8988T (cell line): ENCODE measurements at regions not wholly inside any gene's neighbourhood (a gene's known extent, or its start where the extent isn't known, plus 50 kb on each side); places are given as distances from the start of the nearest gene placed in this dataset.

Source experiments
- DNase-seq: peaks from one replicate; pipeline ENCODE4 v3.0.0; 2011

DNA sequence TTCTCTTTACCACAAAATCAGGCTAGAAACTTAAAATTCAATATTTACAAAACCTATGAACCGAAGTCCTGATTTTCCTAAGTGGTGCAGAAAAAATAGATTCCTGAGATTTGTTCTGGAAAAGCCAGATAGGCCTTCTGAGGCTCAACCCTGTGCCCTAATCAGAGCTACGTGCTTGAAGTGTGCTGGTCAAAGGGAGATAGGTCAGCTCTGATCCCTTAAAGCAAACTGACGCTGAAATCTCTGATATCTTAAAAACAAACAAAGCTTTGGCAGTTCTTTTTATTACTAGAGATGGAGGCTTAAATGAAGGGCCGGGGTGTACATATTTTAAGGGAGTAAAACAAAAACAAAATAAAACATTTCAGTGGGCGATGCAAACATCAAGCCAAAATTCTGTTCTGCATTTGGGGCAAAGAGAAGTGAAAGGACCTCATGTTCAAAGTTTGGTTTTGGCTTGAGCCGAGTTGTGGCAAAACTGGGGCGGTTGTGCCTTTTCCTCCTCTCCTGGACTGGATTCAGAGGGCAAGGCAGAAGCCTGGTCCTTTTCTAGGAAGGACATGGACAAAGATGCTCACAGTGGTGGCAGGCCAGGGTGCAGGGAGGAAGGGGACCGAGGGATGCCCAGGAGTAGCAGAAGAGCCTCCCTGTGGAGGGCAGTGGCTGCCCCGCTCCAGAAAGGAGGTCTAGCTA, 295.0 kb downstream of the CDCA7 start:
- DNase-seq, result no peak

DNA sequence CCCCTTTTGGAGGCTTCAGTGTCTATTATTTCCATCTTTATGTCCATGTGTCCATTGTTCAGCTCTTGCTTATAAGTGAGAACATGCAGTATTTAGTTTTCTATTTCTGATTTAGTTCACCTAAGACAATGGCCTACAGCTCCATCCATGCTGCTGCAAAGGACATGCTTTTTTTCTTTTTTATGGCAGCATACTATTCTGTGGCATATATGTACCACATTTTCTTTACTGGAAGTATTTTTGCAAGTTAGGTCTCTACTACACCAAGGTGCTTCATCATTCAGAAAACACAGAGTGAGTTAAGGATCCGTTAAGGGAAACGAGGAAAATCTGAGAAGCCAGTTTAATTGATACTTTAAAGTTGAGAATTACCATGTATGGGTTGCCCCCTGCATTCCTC, 297.2 kb downstream of the CDCA7 start:
- no peak for DNase-seq

DNA sequence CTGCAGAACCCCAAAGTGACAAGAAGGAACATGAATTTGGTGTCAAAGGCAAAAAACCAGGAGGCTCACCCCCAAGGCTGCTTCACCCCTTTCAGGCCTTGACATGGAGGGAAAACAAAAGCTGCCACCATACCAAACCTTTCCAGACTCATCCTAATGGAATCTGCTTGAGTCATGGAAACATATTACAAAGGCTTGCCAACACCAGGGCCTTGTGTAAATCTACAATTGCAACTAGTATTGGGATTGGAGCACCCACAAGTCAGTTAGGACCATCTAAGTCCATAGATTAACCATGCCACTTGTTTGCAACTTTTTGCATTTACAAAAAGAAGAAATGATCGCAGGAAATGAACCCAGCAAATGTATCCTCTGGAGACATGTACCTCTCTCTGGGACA, 297.6 kb downstream of the CDCA7 start:
- peak; percentile 23 for DNase-seq

DNA sequence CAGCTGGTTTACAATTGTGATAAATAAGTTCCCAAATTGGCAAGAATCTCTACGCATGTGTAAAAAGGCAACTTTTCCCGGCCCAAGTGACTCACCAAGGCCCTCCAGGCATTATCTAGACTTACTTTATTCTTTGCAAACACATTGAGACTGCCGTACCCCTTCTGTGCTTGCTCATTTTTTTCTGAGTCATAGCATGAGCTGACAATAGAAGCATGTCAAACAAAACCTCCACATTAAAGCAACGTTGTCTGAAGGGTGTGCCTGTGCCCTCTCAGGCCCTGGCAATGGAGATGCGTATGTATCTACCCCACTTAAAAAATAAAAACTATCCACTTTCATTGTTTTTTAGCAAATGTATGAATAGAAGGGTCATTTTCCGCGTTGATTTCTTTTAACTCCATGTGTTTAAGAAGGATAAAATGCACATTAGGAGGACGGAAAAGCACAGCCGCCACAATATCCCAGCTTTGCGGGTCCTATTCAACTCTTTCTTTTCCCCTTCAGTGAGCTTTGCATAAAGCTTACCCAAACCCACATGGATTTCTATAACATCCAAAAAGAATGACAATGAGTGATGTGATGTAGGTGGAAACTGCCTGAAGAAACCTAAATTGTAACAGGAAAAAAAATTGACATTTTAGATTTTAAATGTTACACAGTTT, 298.2 kb downstream of the CDCA7 start:
- peak; percentile 29 for DNase-seq

DNA sequence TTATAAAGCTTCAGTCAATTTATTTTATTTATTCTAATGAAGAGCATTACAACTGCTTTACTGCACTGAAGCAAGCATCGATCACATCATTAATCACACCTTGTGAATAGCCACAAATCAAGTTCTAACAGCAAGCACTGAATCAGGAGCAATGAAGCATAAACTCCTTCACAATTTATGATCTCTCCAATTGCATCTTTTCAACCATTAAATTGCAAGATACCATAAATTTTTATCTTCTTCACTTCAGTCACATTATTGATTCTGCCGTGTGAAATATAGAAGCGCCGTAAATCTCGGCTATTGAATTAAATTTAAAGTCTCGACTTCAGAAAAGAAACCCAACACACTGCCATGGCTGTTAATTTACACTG, 298.7 kb downstream of the CDCA7 start:
- no peak for DNase-seq

DNA sequence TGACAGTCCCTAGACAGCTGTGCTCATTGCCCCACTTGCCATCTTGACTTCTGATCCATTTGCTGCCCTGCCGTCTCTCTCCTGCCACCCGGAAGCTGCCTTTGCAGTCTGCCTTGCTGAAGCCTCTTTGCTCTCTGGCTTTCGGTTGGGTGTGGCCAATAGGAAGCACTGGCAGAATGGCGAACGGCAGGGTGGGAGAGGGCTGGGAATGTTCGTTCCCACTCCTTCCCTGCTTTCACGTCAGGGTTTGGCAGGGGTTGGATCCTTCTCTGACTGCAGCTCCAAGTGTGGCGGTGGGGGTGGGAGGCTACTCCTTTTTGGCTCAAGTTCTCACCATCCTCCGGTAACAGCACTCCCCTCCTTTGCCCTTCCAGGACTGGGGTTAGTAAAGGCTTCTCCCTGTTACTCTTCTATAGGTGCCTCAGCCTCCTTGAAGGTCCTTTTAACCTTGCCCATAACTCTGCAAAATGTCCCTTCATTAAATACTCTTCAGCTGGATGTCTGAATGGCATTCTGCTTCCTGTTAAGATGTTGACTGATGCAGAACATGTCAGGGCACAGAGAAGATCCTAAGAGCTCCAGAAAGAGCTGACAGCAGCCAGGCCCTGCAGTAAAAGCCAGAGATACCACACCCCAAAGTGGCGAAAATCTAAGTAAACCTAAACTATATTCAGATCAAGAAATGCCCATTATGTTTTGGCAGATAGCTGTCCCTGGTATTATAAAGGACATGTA, 299.7 kb downstream of the CDCA7 start:
- DNase-seq, result no peak

DNA sequence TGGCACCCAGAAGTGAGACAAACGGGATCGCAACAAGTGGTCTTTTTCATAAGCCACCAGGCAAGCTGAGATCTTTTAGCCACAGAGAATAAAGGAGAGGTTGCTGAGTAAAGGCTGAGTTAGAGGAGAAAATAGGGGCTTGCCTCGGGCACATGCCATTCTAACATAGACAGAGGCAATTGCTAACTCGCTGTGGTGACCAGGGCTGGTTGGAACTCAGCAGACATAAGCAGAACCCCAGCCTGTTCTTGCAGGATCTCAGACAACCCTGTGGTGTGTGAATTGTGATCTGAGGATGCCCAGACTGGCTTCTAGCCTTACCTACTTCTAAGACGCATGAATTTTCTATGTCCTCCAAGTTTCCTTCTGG, 300.2 kb downstream of the CDCA7 start:
- no peak for DNase-seq

DNA sequence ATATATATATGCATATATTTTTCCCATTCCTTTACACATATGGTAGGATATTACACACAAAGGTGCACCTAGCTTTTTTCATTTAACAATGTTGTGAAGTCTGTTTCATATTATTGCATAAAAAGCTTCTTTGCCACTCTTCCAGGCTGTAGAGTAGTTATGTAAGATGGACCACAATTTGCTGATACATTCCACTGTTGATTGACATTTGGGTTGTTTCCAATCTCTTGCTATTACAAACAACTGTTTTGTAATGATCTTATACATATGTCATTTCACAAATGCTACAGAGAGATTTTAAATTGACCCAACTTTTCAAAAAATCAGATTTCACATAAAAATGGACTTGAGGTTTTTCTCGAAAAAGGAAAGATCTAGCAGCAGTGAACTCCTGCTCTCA, 301.4 kb downstream of the CDCA7 start:
- DNase-seq, result no peak

DNA sequence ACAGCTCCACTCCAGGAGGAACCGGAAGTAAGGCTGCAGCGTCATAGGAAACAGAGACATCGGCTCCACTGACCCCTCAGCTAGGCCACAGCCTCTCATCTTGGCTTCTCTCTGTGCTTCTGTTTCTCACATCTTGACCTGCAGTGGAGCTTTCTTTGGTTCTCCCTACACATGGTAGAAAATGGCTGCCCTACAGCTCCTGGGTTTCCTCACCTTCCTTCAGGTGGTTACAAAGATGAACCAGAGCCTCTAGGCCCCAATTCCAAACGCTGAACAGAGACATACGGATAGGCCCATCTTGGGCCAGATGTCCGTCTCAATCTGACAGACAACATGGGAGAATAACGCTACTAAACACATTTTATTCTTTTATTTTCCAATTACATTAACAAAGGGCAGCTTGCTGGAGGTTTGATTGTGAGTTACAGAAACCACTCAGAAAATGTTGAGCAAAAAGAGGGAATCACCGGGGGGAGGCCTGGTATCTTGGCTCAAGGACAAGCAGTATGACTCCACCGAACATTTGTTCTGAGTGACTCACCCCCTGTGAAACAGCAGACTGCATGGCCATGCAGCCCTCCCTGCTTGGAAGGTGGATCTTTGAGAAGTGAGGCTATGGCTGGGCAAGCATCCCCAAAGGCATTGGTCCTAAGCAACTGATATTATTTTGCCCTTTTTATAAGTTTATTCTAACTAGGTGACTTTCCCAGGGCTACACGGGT, 303.5 kb downstream of the CDCA7 start:
- DNase-seq, result peak; percentile 49

DNA sequence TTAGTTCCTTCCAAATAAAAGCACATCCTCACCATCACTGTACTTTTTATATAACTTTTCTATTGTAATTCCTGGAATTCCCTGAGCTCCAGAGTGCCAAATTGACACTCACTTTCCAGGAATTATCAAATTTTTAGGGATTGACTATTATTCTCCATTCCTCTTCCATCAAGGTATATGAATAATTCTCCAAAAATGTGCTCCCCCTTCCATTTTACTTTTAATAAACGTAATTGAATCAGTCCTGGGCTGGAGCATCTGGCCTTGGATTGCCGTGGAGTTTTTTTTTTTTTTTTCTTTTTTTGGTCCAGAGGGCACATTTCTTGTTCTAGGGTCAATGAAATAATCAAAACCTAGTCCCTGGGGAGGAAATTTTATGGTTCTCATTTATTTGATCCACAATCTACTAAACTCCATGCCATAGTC, 304.3 kb downstream of the CDCA7 start:
- DNase-seq, result no peak

DNA sequence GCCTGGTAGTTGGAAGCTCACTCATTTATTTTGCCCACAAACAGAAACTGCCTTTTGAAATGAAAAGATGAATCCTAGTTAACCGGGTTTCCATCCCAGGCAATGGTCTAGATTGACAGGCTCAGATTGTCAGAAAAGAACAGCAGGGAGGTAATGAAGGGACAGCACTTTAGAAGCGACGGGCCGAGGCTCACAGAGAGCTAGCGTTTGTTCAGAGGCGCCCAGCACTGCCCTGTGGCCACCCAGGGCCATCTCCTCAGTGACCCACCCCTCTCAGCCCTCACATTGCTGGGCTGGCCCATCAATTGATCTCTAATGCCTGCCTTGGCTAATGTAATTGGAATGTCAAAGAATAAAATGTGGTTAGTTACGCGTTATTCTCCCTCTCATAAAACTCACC, 304.8 kb downstream of the CDCA7 start:
- no peak for DNase-seq

DNA sequence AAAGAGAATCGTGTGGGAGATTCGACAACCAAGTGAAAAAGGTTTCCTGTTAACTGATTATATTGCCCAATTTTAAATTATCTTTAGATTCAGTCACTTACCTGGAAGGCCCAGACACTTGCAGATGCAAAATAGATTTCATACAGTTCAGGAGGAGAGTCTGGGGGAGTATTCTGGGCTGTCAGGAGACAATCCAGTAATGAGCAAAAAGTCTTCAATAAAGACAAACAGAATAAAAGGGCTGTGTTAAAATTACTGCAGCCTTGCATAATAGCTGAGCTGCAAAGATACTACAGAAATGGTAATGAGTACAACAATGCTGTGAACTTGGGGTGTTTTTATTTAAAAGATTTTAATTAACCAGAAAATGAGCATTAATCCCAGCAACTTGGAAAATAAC, 303.6 kb downstream of the SP3 start:
- DNase-seq, result no peak

DNA sequence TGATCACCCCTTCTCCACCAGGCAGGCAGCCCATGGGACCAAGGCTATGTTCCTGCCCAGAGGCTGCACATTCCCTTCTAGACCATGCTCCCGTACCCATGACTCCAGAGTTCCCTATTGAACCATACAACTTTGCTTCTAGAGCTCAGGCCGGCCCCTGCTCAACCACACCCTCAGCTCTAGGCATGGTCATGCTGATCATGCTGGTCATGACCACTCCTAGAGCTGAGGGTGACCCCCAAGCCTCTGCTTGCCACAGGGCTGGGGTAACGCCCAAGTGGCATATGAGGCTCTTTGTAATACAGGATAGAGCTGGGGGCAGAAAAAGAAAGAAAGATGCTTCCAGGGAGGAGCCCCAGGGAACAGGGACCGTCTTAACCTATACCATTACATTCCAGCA, 301.8 kb downstream of the SP3 start:
- no peak for DNase-seq

DNA sequence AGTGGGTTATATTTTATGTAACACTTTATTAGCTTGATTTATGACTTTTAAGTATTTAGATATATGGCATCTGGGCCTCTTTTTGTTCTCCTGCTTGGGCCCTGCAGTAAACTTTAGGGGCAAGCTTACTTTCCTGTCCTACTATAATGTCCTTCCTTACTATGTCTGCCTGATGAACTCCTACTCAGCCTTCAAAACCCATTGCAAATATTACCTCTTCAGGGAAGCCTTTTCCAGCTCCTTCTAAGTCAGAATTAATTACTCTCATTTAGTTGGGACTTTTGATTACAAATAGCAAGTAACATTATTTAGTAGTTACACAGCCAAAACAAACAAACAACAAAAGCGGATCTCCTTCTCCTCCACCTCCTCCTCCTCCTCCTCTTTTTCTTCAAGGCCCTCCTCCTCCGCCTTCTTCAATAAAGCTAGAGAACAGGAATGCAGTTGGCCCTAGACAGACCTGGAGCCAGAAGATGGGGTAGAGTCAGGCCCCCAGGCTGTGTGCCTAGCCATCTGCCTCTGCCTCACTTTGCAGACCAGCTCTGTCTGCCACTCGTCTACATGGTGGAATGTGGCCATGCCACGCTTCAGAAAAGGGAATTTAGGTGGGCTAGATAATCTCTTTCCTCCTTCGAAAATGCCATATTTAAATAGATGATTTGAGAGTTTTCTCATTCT, 301.2 kb downstream of the SP3 start:
- DNase-seq, result no peak

DNA sequence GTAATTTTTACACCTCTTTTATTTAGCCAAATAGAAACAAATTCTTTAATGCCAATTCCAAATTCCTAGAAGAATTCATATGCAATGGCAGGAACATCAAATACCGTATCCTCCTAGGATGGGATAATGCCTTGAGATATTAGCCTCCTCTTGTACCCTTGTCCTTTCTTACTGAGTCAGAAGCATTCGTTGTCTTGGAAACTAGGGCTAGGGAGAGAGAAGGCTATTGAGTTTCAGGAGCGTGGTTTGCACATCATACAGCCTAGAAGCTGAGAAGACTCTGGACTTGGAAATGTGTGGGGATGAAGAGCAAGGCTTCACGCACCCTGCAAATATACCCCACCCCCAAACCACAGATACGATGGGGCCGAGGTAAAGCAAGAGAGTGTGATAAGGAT, 300.7 kb downstream of the SP3 start:
- DNase-seq, result no peak

DNA sequence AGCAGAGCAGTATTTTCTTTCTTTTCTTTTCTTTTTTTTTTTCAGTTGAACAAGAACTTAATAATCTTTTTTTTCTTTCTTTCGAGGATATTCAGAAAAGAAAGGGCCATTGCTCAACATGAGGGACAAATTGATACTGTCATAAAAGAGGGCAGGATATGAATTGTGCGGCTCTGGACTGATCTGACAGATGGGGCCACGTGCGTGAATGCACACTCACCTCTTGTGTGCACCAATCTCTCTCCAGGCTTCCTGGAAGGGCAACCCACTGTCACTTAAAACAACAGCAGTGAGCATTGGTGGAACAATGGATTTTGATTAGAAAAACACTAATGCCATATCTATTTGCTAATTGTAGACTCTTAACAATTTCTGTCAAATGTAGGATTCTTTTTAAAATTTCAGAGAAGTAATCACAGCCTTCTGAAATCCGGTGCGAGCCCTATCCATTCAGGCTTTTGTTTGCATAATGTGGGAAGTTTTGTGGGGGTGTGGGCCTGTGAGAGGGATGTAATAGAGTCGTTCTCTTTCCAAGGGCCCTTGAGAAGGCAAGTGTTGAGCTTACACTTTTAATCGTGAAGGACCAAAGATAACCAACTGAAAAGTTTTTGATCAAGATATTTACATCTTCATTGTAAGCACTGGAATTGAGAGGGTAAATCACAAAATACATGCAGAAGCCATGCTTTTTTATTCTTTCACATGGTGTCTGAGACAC, 298.8 kb downstream of the SP3 start:
- no peak for DNase-seq

DNA sequence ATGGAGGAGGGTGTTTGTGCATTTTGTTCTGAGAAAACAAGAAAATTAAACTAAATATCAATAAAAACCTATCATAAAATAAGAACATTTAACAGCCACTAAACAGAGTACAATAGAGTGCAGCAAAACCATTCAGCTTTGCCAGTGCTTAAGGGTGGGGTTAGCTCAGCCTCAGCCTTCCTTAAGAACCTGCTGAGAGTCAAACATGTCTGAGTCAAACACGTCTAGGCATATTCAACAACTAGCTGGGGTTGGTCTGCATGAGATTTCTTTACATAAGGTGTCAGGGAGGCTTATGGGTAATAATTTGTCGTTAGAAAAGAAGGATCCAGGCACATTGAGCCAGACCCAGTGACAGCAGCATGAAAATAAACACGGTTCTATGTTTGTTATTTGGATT, 298.2 kb downstream of the SP3 start:
- no peak for DNase-seq

DNA sequence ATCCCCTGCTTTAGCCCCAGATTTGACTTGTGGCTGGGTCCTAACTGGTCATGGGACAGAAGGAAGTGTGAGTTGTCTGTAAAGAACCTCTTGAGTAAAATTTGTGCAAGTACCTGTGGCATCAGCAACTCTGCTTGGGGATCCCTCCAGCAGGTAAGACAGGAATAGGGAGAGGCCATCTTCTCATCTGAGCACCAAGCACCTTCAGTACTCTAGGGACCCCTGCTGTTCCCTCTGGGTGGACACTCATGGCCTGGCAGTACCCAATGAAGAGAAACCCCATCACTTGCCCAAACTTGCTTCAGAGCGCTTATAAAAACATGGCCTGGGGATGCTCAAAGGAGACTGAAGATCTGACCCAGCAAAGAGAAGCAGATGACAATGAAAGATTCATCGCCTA, 297.8 kb downstream of the SP3 start:
- no peak for DNase-seq

DNA sequence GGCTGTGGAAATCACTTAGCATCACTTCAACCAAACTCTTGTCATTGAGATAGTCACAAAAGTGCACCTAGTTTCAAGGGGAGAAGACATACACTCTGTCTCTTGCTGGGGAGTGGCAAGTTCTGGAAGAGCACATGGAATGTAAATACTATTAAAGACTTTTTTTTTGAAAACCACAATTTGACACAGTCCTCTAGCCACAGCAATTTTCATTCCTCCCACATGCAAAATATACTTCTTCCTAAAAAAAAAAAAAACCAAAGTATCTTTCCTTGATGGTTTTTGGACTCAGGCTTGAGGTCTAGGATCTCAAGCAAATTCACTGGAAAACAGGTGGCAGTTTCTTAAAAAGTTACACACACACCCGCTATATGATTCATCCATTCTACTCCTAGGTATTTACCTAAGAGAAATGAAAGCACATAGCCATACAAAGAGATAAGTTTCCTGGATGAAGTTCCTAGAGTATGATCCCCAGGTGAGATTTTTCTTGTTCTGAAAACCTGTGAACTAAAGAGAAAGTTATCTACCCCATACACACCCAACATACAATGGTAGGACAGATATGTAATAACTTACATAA, 295.8 kb downstream of the SP3 start:
- DNase-seq, result no peak

DNA sequence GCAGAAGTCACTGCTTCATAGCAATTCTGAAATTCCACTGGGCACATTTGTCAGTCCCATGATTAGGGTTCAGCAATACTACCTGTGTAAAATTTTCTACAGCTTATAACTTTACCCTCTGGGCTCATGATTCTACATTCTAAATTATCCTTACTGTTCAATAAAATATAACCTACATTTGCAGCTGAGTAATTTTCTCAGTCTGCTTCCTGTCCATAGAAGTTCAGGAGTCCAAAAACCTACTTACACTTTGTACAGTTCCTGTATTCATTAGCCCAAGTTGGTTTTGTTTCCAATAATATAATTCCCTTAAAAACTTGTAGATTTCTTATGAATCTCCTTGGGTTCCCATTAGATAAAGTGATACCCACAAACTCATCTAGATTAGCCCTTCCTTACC, 295.3 kb downstream of the SP3 start:
- no peak for DNase-seq

DNA sequence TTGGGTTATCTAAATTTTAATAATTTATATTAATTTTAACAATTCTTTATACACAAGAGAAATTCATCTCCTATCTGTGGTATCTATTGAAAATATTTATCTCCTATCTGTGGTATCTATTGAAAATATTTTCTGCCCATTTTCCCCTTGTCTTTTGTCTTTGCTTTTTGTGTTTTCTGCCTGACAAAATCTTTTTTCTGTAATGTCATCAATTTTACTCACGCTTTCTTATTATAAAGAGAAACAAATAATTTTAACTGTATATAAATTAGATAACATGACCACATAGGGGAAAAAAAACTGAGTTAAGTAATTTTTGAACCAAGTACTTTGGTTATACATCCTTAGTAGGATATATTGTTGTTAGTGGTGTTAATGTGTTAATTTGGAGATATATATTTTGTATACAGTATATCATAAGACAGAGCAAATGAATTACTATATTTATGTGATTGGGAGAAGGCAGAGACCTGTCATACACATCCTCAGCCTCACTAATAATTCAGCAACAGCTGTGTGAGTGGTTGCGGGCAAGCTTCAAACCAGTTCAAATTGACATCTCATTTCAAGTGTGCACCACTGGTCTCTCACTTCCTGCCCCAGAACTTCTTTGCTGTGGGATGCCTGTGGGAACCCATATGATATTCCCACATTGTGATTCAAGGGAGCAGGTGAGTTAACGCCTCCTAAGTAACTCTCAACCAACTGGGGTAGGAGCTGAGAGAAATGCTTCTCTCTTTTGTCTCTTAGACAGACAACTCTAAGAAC, 292.4 kb downstream of the SP3 start:
- no peak for DNase-seq
